K562 (cell line): ENCODE measurements at regions not wholly inside any gene's neighbourhood (a gene's known extent, or its start where the extent isn't known, plus 50 kb on each side); places are given as distances from the start of the nearest gene placed in this dataset.

Source experiments
- ETV5 ChIP-seq: sonication (generic); formaldehyde crosslinking; IDR thresholded peaks from 2 replicates; pipeline ENCODE4 v1.4.0; 2020; ENCODE audit warnings: low read depth, mild to moderate bottlenecking, missing genetic modification reagents
- GATAD2A ChIP-seq: fragments of 450-650 bp; IDR thresholded peaks from 2 replicates; pipeline ENCODE4 v1.6.1; 2017
- RCOR1 ChIP-seq, 2 experiments: IDR thresholded peaks; 2 replicates each; pipeline ENCODE4 v1.6.1; 2012; ENCODE audit warnings: low read depth in 2 of 2, low read length in 2 of 2, borderline replicate concordance in 1 of 2, improper control_type of control experiment in 1 of 2
- TF ChIP-seq, protein P1 (sequence below), 3 experiments: IDR thresholded peaks in 2 of 3; conservative IDR thresholded peaks in 1 of 3; 2 replicates each; pipeline ENCODE4 v1.5.1; 2011 to 2012; ENCODE audit warnings: low read length in 3 of 3, mild to moderate bottlenecking in 3 of 3, control low read depth in 2 of 3, improper control_type of control experiment in 1 of 3, inconsistent platforms in 1 of 3, low read depth in 1 of 3, mixed read lengths in 1 of 3, moderate library complexity in 1 of 3; ENCODE audit not compliant: insufficient read depth in 2 of 3

GRCh38 chr10:78650122-78650521 is 418.6 kb upstream of the ZMIZ1 start:
- TF ChIP-seq RCOR1 (IDR thresholded peaks at IDR 0.05; ENCODE audit: borderline replicate concordance in 1 of 2, low read depth in 2 of 2, low read length in 2 of 2), result no peak
- TF ChIP-seq, protein P1, sequence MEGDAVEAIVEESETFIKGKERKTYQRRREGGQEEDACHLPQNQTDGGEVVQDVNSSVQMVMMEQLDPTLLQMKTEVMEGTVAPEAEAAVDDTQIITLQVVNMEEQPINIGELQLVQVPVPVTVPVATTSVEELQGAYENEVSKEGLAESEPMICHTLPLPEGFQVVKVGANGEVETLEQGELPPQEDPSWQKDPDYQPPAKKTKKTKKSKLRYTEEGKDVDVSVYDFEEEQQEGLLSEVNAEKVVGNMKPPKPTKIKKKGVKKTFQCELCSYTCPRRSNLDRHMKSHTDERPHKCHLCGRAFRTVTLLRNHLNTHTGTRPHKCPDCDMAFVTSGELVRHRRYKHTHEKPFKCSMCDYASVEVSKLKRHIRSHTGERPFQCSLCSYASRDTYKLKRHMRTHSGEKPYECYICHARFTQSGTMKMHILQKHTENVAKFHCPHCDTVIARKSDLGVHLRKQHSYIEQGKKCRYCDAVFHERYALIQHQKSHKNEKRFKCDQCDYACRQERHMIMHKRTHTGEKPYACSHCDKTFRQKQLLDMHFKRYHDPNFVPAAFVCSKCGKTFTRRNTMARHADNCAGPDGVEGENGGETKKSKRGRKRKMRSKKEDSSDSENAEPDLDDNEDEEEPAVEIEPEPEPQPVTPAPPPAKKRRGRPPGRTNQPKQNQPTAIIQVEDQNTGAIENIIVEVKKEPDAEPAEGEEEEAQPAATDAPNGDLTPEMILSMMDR (IDR thresholded peaks at IDR 0.05 in 2 of 3, conservative IDR thresholded peaks at IDR 0.05 in 1 of 3; ENCODE audit: insufficient read depth in 2 of 3, low read depth in 1 of 3, low read length in 3 of 3), result no peak
- TF ChIP-seq GATAD2A, result no peak
- no peak for TF ChIP-seq ETV5 (CRISPR knock-in tag)
